ENCODE measurements at regions not wholly inside any gene's neighbourhood (a gene's known extent, or its start where the extent isn't known, plus 50 kb on each side); places are given as distances from the start of the nearest gene placed in this dataset.
A peak's percentile ranks its signal among the peaks of the same experiment; 100 is the strongest.

GRCh38 chr16:85221771-85222154, 109.5 kb upstream of the CIBAR2 start (continued):
- TF ChIP-seq ZNF713 (CRISPR knock-in tag; IDR thresholded peaks at IDR 0.05) (no peak), AHDC1 (CRISPR knock-in tag; IDR thresholded peaks at IDR 0.05; ENCODE audit: borderline replicate concordance) (no peak), PITX1 (CRISPR knock-in tag; IDR thresholded peaks at IDR 0.05) (0 out of 2 replicates have a peak, but pooled peaks have one; percentile 8), ELK4 (CRISPR knock-in tag; IDR thresholded peaks at IDR 0.05; ENCODE audit: borderline replicate concordance) (no peak), KAT7 (CRISPR knock-in tag; IDR thresholded peaks at IDR 0.05; ENCODE audit: borderline replicate concordance) (no peak), GABPB1 (CRISPR knock-in tag; IDR thresholded peaks at IDR 0.05) (peak; percentile 15; the same call in 1 of the 2 replicates), GPN1 (CRISPR knock-in tag; IDR thresholded peaks at IDR 0.05; ENCODE audit: borderline replicate concordance) (no peak), RFXAP (CRISPR knock-in tag; IDR thresholded peaks at IDR 0.05; ENCODE audit: borderline replicate concordance) (no peak), EHMT2 (IDR thresholded peaks at IDR 0.05; ENCODE audit: borderline replicate concordance, low read depth, low read length) (no peak), SP2 (CRISPR knock-in tag; IDR thresholded peaks at IDR 0.05) (no peak), ZNF747 (CRISPR knock-in tag; IDR thresholded peaks at IDR 0.05; ENCODE audit: borderline replicate concordance) (no peak), POGZ (CRISPR knock-in tag; IDR thresholded peaks at IDR 0.05) (peak; percentile 50; the same call in 1 of the 2 replicates), ZNF800 (CRISPR knock-in tag; IDR thresholded peaks at IDR 0.05) (no peak), ZNF709 (CRISPR knock-in tag; IDR thresholded peaks at IDR 0.05) (no peak), ZBTB7A (CRISPR knock-in tag; IDR thresholded peaks at IDR 0.05) (0 out of 2 replicates have a peak, but pooled peaks have one; percentile 10)
- TF ChIP-seq, protein P1, sequence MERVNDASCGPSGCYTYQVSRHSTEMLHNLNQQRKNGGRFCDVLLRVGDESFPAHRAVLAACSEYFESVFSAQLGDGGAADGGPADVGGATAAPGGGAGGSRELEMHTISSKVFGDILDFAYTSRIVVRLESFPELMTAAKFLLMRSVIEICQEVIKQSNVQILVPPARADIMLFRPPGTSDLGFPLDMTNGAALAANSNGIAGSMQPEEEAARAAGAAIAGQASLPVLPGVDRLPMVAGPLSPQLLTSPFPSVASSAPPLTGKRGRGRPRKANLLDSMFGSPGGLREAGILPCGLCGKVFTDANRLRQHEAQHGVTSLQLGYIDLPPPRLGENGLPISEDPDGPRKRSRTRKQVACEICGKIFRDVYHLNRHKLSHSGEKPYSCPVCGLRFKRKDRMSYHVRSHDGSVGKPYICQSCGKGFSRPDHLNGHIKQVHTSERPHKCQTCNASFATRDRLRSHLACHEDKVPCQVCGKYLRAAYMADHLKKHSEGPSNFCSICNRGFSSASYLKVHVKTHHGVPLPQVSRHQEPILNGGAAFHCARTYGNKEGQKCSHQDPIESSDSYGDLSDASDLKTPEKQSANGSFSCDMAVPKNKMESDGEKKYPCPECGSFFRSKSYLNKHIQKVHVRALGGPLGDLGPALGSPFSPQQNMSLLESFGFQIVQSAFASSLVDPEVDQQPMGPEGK (CRISPR knock-in tag; IDR thresholded peaks at IDR 0.05), result peak; percentile 28; the same call in 1 of the 2 replicates
- TF ChIP-seq, protein P2, sequence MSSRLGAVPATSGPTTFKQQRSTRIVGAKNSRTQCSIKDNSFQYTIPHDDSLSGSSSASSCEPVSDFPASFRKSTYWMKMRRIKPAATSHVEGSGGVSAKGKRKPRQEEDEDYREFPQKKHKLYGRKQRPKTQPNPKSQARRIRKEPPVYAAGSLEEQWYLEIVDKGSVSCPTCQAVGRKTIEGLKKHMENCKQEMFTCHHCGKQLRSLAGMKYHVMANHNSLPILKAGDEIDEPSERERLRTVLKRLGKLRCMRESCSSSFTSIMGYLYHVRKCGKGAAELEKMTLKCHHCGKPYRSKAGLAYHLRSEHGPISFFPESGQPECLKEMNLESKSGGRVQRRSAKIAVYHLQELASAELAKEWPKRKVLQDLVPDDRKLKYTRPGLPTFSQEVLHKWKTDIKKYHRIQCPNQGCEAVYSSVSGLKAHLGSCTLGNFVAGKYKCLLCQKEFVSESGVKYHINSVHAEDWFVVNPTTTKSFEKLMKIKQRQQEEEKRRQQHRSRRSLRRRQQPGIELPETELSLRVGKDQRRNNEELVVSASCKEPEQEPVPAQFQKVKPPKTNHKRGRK (CRISPR knock-in tag; IDR thresholded peaks at IDR 0.05), result no peak
